T-helper 2 cell (primary cell): ENCODE measurements at regions not wholly inside any gene's neighbourhood (a gene's known extent, or its start where the extent isn't known, plus 50 kb on each side); places are given as distances from the start of the nearest gene placed in this dataset.

Experiments used
- DNase-seq, 5 experiments: peaks; one replicate each; pipeline versions ENCODE4 v3.0.0 to v3.0.0-alpha.2; 2012 to 2022

DNA sequence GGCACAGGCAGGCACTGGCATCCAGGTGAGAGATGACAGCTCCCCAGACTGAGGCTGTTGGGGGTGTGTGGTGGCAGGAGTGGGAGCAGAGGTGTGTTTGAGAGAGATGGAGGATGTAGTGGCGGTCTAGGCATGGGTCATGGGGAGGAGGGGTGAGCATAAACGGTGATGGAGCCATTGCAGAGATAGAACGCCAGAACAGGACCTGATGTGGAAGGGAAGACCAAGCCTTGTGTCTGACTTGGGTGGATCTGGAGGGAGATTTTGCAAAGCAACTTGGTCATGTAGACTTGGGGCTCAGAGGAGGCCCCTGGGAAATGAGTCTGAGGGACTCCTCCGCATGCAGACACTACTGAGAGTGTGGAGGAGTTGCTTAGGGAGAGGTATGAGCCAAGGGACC, 50.0 kb upstream of the CLDN5 start:
- no peak for DNase-seq

DNA sequence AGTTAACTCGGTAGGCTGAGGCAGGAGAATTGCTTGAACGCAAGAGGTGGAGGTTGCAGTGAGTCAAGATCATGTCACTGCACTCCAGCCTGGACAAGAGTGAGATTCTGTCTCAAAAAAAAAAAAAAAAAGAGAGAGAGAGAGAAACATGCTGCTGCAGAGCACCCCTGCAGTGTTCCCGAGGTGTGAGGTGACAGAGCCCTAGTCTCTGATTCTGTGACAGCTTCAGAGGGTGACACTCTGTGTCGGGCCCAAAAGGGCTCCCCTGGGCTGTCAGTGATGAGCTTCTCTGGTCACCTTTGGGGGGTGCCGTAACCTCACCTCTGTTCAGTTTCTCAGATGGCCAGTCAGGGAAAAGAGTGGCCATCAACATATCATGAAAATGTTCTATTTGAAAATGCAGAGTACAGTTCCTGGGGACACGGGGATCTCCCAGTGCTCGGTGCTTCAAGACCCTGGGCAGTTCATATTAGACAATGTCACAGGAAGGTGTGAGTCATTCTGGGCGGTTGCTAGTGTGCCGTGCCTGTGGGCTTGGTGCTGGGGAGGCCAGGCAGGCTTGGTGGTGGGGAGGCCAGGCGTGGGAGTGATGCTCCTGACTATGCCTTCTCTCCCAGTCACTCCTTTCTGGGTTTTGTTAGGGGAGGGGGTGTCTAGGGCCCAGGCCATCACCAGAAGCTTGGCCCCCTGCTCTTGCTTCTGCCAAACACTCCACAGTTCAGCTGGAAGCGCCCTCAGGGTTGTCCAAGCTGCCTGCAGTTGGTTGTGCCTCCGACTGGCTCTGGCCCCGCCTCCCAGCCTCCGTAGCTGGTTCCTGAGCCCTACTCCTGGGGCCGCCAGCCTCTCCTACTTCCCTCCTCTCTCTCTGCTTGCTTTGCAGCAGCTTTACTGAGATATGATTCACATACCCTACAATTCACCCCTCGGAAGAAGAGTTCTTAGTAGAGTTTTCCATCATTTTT, 52.5 kb upstream of the CLDN5 start:
- peak in 2 of 5 experiments; percentile 33 to 78 for DNase-seq

DNA sequence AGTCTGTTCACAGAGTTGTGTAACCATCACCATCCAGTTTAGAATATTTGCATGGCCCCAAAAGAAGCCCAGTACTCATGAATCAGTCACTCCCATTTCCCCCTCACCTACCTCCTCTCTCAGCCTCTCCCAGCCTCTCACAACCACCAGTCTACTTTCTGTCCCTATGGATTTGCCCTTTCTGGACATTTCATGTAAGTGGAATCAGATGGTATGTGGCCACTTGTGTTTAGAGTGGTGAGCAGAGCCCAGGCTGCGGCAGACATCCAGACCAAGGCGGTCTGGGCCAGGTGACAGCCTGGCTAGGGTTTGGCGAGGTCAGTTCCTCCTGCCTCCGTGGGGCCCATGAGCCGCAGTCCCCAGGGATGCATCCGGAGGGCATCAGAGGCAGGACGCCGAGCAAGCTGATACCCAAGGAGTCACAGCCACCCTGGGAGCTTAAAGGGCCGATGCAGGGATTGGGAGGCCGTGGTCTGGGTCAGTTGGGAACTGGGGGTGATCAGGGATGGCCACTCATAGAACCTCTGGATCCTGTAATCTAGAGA, 53.3 kb upstream of the CLDN5 start:
- no peak for DNase-seq

DNA sequence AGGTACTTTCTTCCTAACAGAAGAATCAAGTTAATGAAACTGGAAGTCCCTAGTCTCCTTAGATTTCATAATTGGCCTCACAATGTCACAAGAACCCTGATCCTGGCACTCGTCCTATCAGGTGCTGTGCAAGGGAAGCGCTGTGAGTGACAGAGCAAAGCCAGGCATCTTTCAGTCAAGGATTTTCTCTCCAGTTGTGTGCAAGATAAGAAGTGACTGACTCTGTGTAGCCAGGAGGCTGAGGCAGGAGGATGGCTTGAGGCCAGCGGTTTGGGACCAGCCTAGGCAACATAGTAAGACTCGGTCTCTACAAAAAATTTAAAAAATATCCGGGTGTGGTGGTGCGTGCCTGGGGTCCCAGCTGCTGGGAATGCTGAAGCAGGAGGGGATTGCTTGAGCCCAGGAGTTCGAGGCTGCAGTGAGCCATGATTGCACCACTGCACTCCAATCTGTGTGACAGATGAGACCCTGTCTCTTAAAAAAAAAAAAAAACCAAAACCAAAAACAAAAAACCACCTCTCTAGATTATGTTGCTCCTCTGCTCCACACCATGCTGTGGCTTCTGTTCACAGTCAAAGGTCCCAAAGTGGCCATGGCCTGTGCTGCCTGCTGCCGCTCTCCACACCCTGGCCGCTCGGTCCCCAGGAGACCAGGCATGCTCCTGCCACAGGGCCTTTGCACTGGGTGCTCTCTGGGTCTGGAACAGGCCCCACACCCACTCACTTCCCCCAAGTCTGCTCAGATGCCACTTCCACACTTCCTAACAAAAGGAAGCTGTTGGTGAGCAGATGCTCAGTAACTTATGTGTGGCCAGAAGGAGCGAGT, 54.2 kb upstream of the CLDN5 start:
- DNase-seq: no peak

- DNase-seq: peak in 1 of 5 experiments; percentile 13
Measured at GRCh38 chr22:19579115-19579811, 55.1 kb upstream of the CLDN5 start.

DNA sequence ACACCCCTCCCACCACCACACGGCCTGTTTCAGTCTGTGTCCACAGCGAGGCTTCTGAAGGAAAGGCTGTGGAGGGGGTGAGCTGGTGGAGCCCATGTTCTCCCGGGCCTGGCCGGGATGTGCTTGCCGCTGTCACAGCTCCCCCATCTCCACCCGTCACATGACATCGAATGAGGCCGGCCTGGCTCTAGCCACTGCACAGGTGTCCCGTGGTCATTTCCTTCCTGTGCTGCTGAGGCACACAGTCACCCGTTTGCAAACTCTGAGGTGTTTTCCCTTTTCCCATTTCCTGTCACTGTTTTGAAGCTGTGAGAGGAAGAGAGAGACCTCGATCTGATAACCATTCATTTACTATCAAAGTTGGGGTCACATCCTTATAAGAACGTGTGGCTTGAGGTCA, 55.7 kb upstream of the CLDN5 start:
- peak in 1 of 5 experiments; percentile 55 for DNase-seq

DNA sequence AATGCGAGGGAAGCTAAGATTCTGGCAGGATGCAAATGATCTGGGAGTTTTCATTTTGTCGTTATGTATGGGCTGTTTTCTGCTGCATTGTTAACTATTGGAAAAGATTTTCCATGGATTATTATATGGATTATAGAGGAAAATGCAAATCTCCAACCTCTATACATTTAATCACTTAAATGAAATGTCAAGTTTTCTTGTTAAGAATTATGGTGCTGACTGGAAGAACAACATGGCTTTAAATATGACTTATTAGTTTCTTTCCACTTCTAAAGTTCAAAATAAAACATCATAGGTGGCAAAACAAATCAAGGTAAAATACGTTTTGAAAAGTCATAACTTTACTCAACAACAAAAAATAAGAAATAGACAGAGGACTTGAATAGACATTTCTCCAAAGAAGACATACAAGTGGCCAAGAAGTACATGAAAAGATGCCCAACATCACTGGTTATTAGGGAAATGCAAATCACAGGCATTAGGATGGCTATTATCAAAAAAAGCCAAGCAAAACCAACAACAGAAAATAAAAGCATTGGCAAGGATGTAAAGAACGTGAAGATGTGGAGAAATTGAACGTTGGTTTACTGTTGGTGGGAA, 56.2 kb upstream of the CLDN5 start:
- no peak for DNase-seq

- no peak for DNase-seq
Measured at GRCh38 chr22:19582033-19582693, 58.0 kb upstream of the CLDN5 start.

DNA sequence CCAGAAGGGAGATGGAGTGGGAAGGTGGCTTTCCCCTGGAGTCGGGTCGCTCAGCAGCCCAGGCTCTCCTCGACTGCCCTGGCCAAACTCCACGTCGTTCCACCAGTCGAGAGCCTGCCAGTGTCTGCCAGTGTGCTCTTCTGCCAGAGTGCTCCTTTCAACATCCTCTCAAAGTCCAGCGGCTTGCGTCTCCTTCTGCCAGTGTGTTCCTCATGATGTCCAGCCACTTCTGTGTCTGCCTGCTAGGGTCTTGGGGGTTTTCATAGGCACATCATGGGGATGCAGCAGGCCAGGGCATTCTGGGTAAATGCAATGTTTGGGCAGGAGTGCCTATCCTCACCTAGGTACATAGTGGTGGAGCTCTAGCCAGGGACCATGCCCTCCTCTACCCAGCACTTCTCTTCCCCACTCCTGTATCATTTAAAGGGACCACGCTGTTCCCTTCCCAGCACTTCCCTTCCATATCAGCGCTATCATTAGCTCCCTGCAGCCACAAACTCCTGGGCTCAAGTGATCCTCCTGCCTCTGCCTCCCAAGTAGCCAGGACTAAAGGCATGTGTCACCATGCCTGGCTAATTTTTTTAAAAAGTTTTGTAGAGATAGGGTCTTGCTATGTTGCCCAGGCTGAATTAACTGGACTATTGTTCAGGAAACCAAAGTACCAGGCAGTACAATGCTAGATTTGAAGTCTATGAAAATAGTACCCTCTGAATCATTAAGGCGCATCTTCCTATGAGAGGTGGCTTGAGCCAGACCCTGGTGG, 62.9 kb upstream of the CLDN5 start:
- DNase-seq: no peak

- DNase-seq: no peak
Measured at GRCh38 chr22:19590696-19591095, 66.5 kb upstream of the CLDN5 start.

GRCh38 chr22:19591568-19591967, 67.4 kb upstream of the CLDN5 start:
- no peak for DNase-seq

DNA sequence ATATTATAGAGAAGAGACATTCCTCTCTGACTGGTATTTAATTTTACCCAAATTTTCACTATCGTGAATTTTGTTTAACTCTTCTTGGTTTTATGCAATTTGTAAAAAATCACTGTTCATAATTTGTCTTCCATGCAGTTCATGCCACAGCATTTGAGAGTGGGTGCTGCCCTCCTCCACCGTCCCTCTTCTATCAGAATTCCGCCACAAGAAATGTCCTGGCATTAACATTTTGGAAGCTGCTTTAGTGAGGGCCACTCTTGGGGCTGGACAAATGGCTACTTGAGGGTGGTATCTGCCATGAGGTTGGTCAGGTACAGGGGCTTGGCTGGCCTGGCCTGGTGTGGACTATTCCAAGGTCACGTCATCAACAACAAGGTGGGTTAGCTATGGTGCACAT, 68.3 kb upstream of the CLDN5 start:
- DNase-seq: no peak

GRCh38 chr22:19593991-19594569, 69.9 kb upstream of the CLDN5 start:
- DNase-seq: no peak

DNA sequence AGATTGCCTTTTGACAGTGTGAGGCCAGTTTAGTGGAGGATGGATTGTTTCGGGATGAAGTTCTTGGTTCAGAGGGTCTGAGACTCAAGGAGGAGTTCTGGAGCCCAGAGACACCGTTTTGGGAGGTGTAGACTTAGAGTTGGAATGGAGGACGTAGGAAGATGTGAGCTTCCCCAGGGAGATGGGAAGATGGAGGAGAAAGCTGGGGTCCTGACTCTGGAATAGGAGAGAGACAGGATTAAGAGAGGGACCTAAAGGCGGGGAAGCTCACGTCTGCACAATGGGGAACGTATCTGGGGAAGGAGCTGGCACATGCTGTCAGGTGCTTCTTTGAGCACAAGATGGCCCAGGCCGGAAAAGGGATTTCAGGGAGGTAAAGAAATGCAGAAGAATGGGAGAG, 71.3 kb upstream of the CLDN5 start:
- DNase-seq: no peak

- peak in 1 of 5 experiments; percentile 46 for DNase-seq
Measured at GRCh38 chr22:19596680-19597398, 72.6 kb upstream of the CLDN5 start.

DNA sequence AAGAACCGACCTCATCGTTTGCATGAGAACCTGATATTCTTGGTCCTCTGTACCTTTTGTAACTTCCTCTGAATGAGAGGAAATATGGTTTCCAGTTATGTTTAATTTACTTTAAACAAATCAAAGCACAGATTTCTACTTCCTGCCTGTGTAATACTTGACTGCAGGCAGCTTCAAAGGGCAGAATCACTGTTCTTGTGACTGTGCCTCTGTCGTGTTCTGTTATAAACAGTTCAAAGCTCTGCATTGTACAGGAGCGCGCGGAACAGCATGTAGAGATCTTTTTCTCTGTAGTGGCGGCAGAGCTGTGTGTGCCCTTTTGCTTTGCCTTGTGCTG, 73.2 kb upstream of the CLDN5 start:
- DNase-seq: peak in 2 of 5 experiments; percentile 28 to 83

- DNase-seq: peak in 1 of 5 experiments; percentile 67
Measured at GRCh38 chr22:19598054-19598855, 74.0 kb upstream of the CLDN5 start.

DNA sequence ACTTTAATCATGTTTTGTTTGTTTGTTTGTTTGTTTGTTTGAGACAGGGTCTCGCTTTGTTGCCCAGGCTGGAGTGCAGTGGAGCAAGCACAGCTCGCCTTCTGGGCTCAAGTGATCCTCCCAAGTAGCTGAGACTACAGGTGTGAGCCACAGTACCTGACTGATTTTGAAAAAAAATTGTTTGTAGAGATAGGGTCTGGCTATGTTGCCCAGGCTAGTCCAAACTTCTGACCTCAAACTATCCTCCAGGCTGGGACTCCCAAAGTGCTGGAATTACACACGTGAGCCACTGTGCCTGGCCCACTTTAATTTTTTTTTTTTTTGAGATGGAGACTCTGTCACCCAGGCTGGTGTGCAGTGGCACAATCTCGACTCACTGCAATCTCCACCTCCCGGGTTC, 74.8 kb upstream of the CLDN5 start:
- DNase-seq: no peak

DNA sequence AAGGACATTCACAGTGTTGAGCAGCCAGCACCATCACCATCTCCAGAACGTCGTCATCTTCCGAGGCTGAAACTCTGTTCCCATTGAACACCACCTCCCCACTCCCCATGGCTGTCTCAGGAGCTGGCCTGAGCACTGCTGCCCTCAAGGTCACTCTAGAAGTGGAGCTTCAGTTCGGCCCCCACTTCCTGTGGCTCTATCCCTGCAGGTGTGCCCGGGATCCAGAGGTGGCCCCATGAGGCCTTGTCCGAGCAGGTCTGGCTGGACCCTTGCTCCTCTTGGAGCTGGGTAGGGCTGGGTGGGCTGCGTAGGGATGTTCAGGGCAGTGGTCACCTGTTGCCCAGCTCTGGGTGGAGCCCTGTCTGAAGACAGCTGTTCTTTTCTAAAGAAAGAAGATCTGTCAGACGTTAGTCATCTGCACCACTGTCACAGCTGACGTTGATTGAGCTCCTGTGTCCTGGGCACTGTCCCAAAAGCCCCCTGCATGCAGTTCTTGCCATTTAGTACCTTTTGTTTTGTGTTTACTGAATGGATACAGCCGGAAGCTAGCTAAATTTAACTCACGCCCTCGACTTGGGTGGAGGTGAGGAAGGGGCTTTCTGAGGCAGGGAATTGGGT, 75.5 kb upstream of the CLDN5 start:
- DNase-seq: no peak
